Trophoblast cell (in vitro differentiated cells and primary cell): ENCODE measurements at regions not wholly inside any gene's neighbourhood (a gene's known extent, or its start where the extent isn't known, plus 50 kb on each side); places are given as distances from the start of the nearest gene placed in this dataset.
A peak's percentile ranks its signal among the peaks of the same experiment; 100 is the strongest.

Experiments used
- DNase-seq, 2 donors: peaks; one replicate each; pipeline ENCODE4 v3.0.0-alpha.2; 2016
- H2AFZ ChIP-seq: 2 replicates; pipeline ENCODE4 v1.6.1; 2013; ENCODE audit warnings: low read length, moderate library complexity, mild to moderate bottlenecking; ENCODE audit not compliant: insufficient read depth, poor library complexity
- H2AK5ac ChIP-seq: 2 replicates; pipeline ENCODE4 v1.6.1; 2013; ENCODE audit warnings: mild to moderate bottlenecking, low read length
- H2BK120ac ChIP-seq: 2 replicates; pipeline ENCODE4 v1.6.1; 2013; ENCODE audit warnings: low read length, mild to moderate bottlenecking, moderate library complexity; ENCODE audit not compliant: insufficient read depth, poor library complexity
- H2BK12ac ChIP-seq: 2 replicates; pipeline ENCODE4 v1.6.1; 2013; ENCODE audit warnings: mild to moderate bottlenecking, low read length, moderate library complexity
- H2BK5ac ChIP-seq: 2 replicates; pipeline ENCODE4 v1.6.1; 2013; ENCODE audit warnings: low read length, low read depth, moderate library complexity, mild to moderate bottlenecking; ENCODE audit not compliant: poor library complexity
- H3K14ac ChIP-seq: 2 replicates; pipeline ENCODE4 v1.6.1; 2013; ENCODE audit warnings: mild to moderate bottlenecking, low read length
- H3K18ac ChIP-seq: 2 replicates; pipeline ENCODE4 v1.6.1; 2013; ENCODE audit warnings: mild to moderate bottlenecking, low read length
- H3K23ac ChIP-seq: 2 replicates; pipeline ENCODE4 v1.6.1; 2013; ENCODE audit warnings: low read length
- H3K27ac ChIP-seq: 2 replicates; pipeline ENCODE4 v1.5.1; 2013; ENCODE audit warnings: low read depth, mild to moderate bottlenecking, inconsistent platforms, low read length, moderate library complexity
- H3K27me3 ChIP-seq: 2 replicates; pipeline ENCODE4 v1.6.1; 2013; ENCODE audit warnings: inconsistent platforms, mild to moderate bottlenecking, low read length, moderate library complexity; ENCODE audit not compliant: insufficient read depth
- H3K36me3 ChIP-seq, 2 experiments: 1 replicate in 1 of 2; 2 replicates in 1 of 2; pipeline ENCODE4 v1.6.1; 2013; ENCODE audit warnings: low read length in 2 of 2, mild to moderate bottlenecking in 2 of 2, moderate library complexity in 1 of 2; ENCODE audit not compliant: insufficient read depth in 2 of 2, control insufficient read depth in 1 of 2
- H3K4ac ChIP-seq: 2 replicates; pipeline ENCODE4 v1.6.1; 2013; ENCODE audit warnings: low read depth, mild to moderate bottlenecking, low read length, moderate library complexity
- H3K4me1 ChIP-seq, 2 experiments: 1 replicate in 1 of 2; 2 replicates in 1 of 2; pipeline ENCODE4 v1.6.1; 2013; ENCODE audit warnings: low read length in 2 of 2, mild to moderate bottlenecking in 2 of 2, moderate library complexity in 1 of 2; ENCODE audit not compliant: insufficient read depth in 2 of 2, control insufficient read depth in 1 of 2
- H3K4me2 ChIP-seq: 2 replicates; pipeline ENCODE4 v1.6.1; 2013; ENCODE audit warnings: inconsistent platforms, mild to moderate bottlenecking, low read length, moderate library complexity
- H3K4me3 ChIP-seq: 2 replicates; pipeline ENCODE4 v1.5.1; 2013; ENCODE audit warnings: mild to moderate bottlenecking, low read depth, low read length, inconsistent platforms
- H3K79me1 ChIP-seq: one replicate; pipeline ENCODE4 v1.6.1; 2013; ENCODE audit warnings: low read length
- H3K79me2 ChIP-seq: 2 replicates; pipeline ENCODE4 v1.6.1; 2013; ENCODE audit warnings: low read length, mild to moderate bottlenecking; ENCODE audit not compliant: control insufficient read depth, insufficient read depth, poor library complexity
- H3K9ac ChIP-seq: 2 replicates; pipeline ENCODE4 v1.6.1; 2013; ENCODE audit warnings: mild to moderate bottlenecking, low read length
- H3K9me3 ChIP-seq: 2 replicates; pipeline ENCODE4 v1.6.1; 2013; ENCODE audit warnings: low read depth, mild to moderate bottlenecking, control low read depth, inconsistent platforms, low read length; ENCODE audit not compliant: insufficient read depth
- H4K12ac ChIP-seq: 2 replicates; pipeline ENCODE4 v1.6.1; 2013; ENCODE audit warnings: low read depth, mild to moderate bottlenecking, low read length, moderate library complexity
- H4K8ac ChIP-seq: 2 replicates; pipeline ENCODE4 v1.6.1; 2013; ENCODE audit warnings: low read depth, mild to moderate bottlenecking, low read length, moderate library complexity
- H4K91ac ChIP-seq: one replicate; pipeline ENCODE4 v1.6.1; 2013; ENCODE audit warnings: low read depth, mild to moderate bottlenecking, low read length, moderate library complexity
- WGBS: extraction: QIAGEN DNeasy Blood & Tissue Kit; methylation state at CpG from one replicate; pipeline ENCODE4 v1.1.7; 2013; ENCODE audit warnings: missing lambda C conversion rate; ENCODE audit not compliant: insufficient read length, insufficient coverage; ENCODE audit errors: extremely low coverage; 5-methylcytosine and 5-hydroxymethylcytosine counted together

DNA sequence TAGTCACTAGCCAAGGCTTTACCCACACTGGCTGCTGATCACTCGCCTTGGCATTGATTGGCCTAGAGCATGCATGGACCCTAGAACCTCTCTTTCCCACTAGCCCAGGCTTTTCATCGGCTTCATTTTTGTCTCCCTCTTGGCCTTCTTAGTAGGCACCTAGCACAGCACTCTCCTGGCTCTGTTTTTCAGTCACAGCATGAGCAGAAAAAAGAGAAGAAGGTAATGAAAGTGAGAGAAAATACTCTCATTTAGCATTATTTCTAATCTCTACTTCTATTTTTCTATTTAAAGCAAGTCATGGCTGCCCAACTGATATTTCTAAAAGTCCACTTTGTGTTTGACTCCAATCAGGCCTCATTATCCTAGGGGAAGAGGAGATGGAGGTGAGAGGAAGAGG lies 267.2 kb downstream of the FBXO8 start:
- no peaks in the 10 kb centered on the region for H3K36me3 ChIP-seq
- no peaks in the 10 kb centered on the region for H3K79me2 ChIP-seq
- H2BK12ac ChIP-seq = no peak overlapping the region
- no peak overlapping the region for H3K4ac ChIP-seq
- H3K23ac ChIP-seq = no peak overlapping the region
- H4K8ac ChIP-seq = no peak overlapping the region
- H3K27ac ChIP-seq = no peak overlapping the region
- no peak overlapping the region for H2AFZ ChIP-seq
- no peak for DNase-seq
- H3K79me1 ChIP-seq = no peaks in the 10 kb centered on the region
- H3K27me3 ChIP-seq = no peaks in the 10 kb centered on the region
- H3K9me3 ChIP-seq = no peaks in the 10 kb centered on the region
- no peak overlapping the region for H2BK120ac ChIP-seq
- no peak overlapping the region for H4K12ac ChIP-seq
- H3K18ac ChIP-seq = no peak overlapping the region
- WGBS = no CpG with 5 or more reads among the region's 2 CpGs
- H2BK5ac ChIP-seq = no peak overlapping the region
- H3K9ac ChIP-seq = no peak overlapping the region
- no peak overlapping the region for H3K4me3 ChIP-seq
- H3K14ac ChIP-seq = no peak overlapping the region
- H3K4me2 ChIP-seq = no peak overlapping the region
- no peak overlapping the region for H4K91ac ChIP-seq
- H2AK5ac ChIP-seq = no peak overlapping the region
- H3K4me1 ChIP-seq = no peaks in the 10 kb centered on the region

DNA sequence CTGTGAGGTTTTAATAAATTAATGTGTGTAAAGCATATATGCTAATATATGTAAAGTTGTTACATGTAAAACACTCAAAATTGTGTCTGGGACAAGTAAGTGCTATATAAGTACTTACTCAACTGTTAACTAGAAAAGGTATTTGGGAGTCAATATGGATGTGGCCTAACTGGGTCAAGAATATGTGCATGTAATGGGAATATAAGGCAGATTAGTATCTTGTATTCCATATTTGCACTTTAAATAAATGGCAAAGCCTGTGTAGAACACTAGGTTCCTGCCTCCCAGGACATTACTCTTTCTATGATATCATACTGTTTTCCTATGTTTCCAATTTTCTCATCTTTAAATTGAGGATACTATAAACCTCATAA lies 270.6 kb downstream of the FBXO8 start:
- H3K79me1 ChIP-seq = no peaks in the 10 kb centered on the region
- no peaks in the 10 kb centered on the region for H3K9me3 ChIP-seq
- H3K27me3 ChIP-seq = no peaks in the 10 kb centered on the region
- no peak overlapping the region for H3K9ac ChIP-seq
- H3K27ac ChIP-seq = no peak overlapping the region
- H4K91ac ChIP-seq = no peak overlapping the region
- no peak overlapping the region for H4K8ac ChIP-seq
- DNase-seq = no peak
- no peak overlapping the region for H3K18ac ChIP-seq
- H3K23ac ChIP-seq = no peak overlapping the region
- no peaks in the 10 kb centered on the region for H3K79me2 ChIP-seq
- H3K4me3 ChIP-seq = no peak overlapping the region
- H3K4ac ChIP-seq = no peak overlapping the region
- H2BK5ac ChIP-seq = no peak overlapping the region
- no peak overlapping the region for H4K12ac ChIP-seq
- no peaks in the 10 kb centered on the region for H3K36me3 ChIP-seq
- H2AK5ac ChIP-seq = no peak overlapping the region
- H3K4me2 ChIP-seq = no peak overlapping the region
- no peak overlapping the region for H2BK120ac ChIP-seq
- H2AFZ ChIP-seq = no peak overlapping the region
- H2BK12ac ChIP-seq = no peak overlapping the region
- no peaks in the 10 kb centered on the region for H3K4me1 ChIP-seq
- H3K14ac ChIP-seq = no peak overlapping the region

DNA sequence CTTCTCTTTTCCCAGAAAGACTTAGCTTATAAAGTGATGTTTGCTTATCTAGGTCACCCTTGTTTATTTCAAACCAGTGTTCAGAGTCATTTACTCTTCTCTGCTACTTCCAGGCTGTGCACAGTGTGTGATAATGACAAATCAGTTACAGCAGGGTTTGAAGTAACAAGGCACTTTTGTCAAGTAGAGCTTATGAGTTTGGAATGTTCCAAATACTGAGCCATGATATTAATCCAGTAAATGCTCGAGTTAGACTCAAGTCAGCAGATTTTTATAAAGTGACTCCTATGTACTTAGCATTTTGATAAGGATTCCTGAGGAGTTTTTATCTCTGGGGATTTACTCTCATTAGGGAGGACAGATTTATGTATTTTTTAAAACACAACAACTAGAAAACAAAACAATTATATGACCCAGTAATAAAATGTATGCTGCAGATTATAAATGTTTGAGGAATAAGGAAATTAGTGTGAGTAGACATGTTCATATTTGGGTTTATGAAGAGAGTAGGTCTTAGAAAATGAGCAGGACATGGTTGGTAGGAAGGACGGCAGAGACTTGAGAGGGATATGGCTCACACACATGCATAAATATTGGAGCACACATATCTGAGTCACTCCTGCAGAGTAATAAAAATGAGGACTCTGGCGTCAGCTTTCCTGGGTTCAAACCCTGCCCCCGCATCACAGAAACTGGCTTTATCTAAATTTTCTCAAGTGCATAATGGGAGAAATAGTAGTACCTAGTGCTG lies 271.2 kb downstream of the FBXO8 start:
- no peaks in the 10 kb centered on the region for H3K9me3 ChIP-seq
- no peak overlapping the region for H3K18ac ChIP-seq
- H3K79me1 ChIP-seq = no peaks in the 10 kb centered on the region
- no peak overlapping the region for H3K4me2 ChIP-seq
- H3K9ac ChIP-seq = no peak overlapping the region
- no peak overlapping the region for H3K23ac ChIP-seq
- H3K79me2 ChIP-seq = no peaks in the 10 kb centered on the region
- H2AFZ ChIP-seq = no peak overlapping the region
- H3K14ac ChIP-seq = no peak overlapping the region
- no peak overlapping the region for H3K27ac ChIP-seq
- no peak overlapping the region for H2BK5ac ChIP-seq
- H3K4ac ChIP-seq = no peak overlapping the region
- H2AK5ac ChIP-seq = no peak overlapping the region
- H2BK12ac ChIP-seq = no peak overlapping the region
- no peaks in the 10 kb centered on the region for H3K36me3 ChIP-seq
- no peak overlapping the region for H4K8ac ChIP-seq
- H3K27me3 ChIP-seq = no peaks in the 10 kb centered on the region
- H3K4me1 ChIP-seq = no peaks in the 10 kb centered on the region
- WGBS = no CpG with 5 or more reads among the region's 4 CpGs
- no peak overlapping the region for H2BK120ac ChIP-seq
- H4K12ac ChIP-seq = no peak overlapping the region
- H3K4me3 ChIP-seq = no peak overlapping the region
- DNase-seq = peak in 1 of 2 donors; percentile 13
- H4K91ac ChIP-seq = no peak overlapping the region

DNA sequence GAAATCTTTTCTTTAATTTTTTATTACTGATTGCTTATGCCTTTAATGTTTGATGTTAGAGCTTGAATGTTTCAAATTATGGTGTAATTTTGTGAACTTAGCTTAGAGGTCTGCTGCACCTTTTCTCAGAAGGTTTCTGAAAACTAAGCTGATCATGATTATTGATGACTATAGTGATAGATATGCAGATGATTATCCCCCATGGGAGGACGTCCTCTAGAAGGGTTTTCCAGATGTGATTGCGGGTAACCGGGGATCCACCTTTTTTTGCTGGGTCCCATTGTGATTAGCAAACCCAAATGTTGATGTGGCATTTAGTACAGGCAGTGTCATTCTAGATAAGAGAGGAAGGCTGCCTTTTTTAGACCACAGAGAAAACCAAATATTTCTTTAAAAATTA lies 272.9 kb downstream of the FBXO8 start:
- WGBS = no CpG with 5 or more reads among the region's 3 CpGs
- Histone ChIP-seq H3K4me1 (no peaks in the 10 kb centered on the region), H3K79me1 (no peaks in the 10 kb centered on the region), H3K23ac (no peak overlapping the region), H3K18ac (no peak overlapping the region), H3K14ac (no peak overlapping the region), H3K9me3 (no peaks in the 10 kb centered on the region), H3K4me2 (no peak overlapping the region), H3K4ac (no peak overlapping the region), H2AFZ (no peak overlapping the region), H3K27me3 (no peaks in the 10 kb centered on the region), H2BK12ac (no peak overlapping the region), H2BK5ac (no peak overlapping the region), H3K79me2 (no peaks in the 10 kb centered on the region), H4K12ac (no peak overlapping the region), H3K36me3 (no peaks in the 10 kb centered on the region), H3K9ac (no peak overlapping the region), H3K4me3 (no peak overlapping the region), H3K27ac (no peak overlapping the region), H2AK5ac (no peak overlapping the region), H2BK120ac (no peak overlapping the region), H4K91ac (no peak overlapping the region), H4K8ac (no peak overlapping the region)
- DNase-seq = no peak
